ENCODE measurements at regions not wholly inside any gene's neighbourhood (a gene's known extent, or its start where the extent isn't known, plus 50 kb on each side); places are given as distances from the start of the nearest gene placed in this dataset.

- TF ChIP-seq ZSCAN30 (tag by site-specific recombination; IDR thresholded peaks at IDR 0.05), result no peak
- no peak for TF ChIP-seq ZSCAN16 (tag by site-specific recombination; IDR thresholded peaks at IDR 0.05)
- TF ChIP-seq ZNF404 (tag by site-specific recombination; IDR thresholded peaks at IDR 0.05), result no peak
- TF ChIP-seq SP3 (tag by site-specific recombination; IDR thresholded peaks at IDR 0.05), result no peak
- TF ChIP-seq ZNF394 (tag by site-specific recombination; IDR thresholded peaks at IDR 0.05; ENCODE audit: borderline replicate concordance), result no peak
These were observed 154.9 kb upstream of the PLEKHG7 start (continued) for GRCh38 chr12:92547906-92548305.

DNA sequence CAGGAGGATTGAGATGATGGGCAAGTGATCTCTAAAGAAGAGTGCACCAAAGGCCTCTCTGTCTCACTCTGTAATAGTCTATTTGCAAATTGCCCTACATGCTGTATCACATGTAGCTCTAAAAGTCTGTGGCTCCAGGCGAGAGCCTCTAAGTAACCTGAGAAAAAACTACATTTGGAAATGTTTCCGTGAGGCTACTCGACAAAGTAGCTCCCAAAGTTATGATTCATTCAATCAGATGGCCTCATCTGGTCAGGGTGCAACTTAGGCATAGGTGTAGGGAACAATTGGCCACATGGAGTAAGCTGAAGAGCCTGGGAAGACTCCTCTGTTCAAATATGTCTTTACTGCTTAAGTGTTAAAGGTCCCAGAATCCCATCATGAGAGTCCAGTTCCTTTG, 155.4 kb upstream of the PLEKHG7 start:
- peaks cover 9% of the 10 kb centered on the region; the same call in 1 of the 2 replicates for H3K4me1 ChIP-seq (ENCODE audit: control insufficient read depth, insufficient read depth, low read length)
- CTCF ChIA-PET, result interaction anchor here (0.7 kb wide), 1 partner anchor 851 kb away, joined by 3 read pairs; no protein-coding TSS in a partner anchor
- no peaks in the 10 kb centered on the region for H3K9me3 ChIP-seq (ENCODE audit: control insufficient read depth, insufficient read depth, low read depth, low read length)
- POLR2A ChIA-PET, result no interaction called here
- TF ChIP-seq ZNF214 (tag by site-specific recombination; IDR thresholded peaks at IDR 0.05; ENCODE audit: borderline replicate concordance) (no peak), ELK4 (IDR thresholded peaks at IDR 0.05; ENCODE audit: borderline replicate concordance, low read depth, low read length) (no peak), ZNF837 (tag by site-specific recombination; IDR thresholded peaks at IDR 0.05) (no peak), ZIC2 (tag by site-specific recombination; IDR thresholded peaks at IDR 0.05) (no peak), ZNF670 (tag by site-specific recombination; IDR thresholded peaks at IDR 0.05; ENCODE audit: low read depth) (no peak), ZNF777 (tag by site-specific recombination; IDR thresholded peaks at IDR 0.05; ENCODE audit: borderline replicate concordance) (no peak), SP7 (tag by site-specific recombination; IDR thresholded peaks at IDR 0.05) (no peak), ZNF785 (tag by site-specific recombination; IDR thresholded peaks at IDR 0.05) (no peak), BCL11B (tag by site-specific recombination; IDR thresholded peaks at IDR 0.05; ENCODE audit: low read depth) (no peak), ZNF585B (tag by site-specific recombination; IDR thresholded peaks at IDR 0.05) (no peak)
- TF ChIP-seq, protein P1, sequence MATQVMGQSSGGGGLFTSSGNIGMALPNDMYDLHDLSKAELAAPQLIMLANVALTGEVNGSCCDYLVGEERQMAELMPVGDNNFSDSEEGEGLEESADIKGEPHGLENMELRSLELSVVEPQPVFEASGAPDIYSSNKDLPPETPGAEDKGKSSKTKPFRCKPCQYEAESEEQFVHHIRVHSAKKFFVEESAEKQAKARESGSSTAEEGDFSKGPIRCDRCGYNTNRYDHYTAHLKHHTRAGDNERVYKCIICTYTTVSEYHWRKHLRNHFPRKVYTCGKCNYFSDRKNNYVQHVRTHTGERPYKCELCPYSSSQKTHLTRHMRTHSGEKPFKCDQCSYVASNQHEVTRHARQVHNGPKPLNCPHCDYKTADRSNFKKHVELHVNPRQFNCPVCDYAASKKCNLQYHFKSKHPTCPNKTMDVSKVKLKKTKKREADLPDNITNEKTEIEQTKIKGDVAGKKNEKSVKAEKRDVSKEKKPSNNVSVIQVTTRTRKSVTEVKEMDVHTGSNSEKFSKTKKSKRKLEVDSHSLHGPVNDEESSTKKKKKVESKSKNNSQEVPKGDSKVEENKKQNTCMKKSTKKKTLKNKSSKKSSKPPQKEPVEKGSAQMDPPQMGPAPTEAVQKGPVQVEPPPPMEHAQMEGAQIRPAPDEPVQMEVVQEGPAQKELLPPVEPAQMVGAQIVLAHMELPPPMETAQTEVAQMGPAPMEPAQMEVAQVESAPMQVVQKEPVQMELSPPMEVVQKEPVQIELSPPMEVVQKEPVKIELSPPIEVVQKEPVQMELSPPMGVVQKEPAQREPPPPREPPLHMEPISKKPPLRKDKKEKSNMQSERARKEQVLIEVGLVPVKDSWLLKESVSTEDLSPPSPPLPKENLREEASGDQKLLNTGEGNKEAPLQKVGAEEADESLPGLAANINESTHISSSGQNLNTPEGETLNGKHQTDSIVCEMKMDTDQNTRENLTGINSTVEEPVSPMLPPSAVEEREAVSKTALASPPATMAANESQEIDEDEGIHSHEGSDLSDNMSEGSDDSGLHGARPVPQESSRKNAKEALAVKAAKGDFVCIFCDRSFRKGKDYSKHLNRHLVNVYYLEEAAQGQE (tag by site-specific recombination; IDR thresholded peaks at IDR 0.05), result no peak
- TF ChIP-seq, protein P2, sequence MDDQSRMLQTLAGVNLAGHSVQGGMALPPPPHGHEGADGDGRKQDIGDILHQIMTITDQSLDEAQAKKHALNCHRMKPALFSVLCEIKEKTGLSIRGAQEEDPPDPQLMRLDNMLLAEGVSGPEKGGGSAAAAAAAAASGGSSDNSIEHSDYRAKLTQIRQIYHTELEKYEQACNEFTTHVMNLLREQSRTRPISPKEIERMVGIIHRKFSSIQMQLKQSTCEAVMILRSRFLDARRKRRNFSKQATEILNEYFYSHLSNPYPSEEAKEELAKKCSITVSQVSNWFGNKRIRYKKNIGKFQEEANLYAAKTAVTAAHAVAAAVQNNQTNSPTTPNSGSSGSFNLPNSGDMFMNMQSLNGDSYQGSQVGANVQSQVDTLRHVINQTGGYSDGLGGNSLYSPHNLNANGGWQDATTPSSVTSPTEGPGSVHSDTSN (CRISPR knock-in tag; IDR thresholded peaks at IDR 0.05), result no peak
- H3K27ac ChIP-seq (ENCODE audit: extremely low read depth, low read depth, low read length), result no peak overlapping the region
- H3K4me3 ChIP-seq (ENCODE audit: low read depth, low read length), result no peak overlapping the region
- H3K36me3 ChIP-seq (ENCODE audit: control insufficient read depth in 2 of 2, insufficient read depth in 1 of 2, low read length in 2 of 2), result no peaks in the 10 kb centered on the region

DNA sequence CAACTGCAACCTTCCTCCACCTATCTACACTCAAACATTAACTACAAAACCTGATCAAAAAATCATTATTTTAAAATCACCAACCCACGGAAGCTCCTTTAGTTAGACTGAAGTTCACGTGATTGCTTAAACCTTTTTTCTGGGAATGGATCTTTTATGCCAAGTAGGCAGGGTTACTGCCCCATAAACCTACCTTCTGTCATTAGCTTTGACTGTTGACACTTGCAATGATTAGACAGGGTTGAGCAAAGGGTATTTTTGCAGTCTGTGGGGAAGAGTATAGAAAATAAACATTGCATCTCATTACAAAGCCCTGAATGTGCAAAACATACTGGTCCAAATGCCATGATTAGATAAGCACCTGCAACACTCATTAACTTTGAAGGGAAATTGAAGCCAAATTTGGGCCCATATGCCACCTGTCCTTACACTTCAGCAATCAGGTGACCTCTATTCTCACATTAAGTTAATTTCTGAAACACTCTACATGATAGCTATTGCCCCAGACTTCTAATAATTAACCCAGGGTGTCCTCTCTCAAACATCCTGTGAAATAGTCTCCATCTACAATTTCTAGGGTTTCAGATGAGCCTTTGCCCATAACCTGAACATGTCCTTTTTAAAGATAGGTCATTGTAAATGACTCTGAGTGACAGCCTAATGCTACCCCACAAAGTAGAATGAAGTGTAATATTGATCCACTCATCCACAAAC, 156.0 kb upstream of the PLEKHG7 start:
- ChIA-PET CTCF (interaction anchor here (0.6 to 1.1 kb wide), 2 partner anchors 17 to 770 kb away, joined by 3 to 4 read pairs; no protein-coding TSS in a partner anchor), POLR2A (no interaction called here)
- H3K9me3 ChIP-seq (ENCODE audit: control insufficient read depth, insufficient read depth, low read depth, low read length), result no peaks in the 10 kb centered on the region
- H3K36me3 ChIP-seq (ENCODE audit: control insufficient read depth in 2 of 2, insufficient read depth in 1 of 2, low read length in 2 of 2), result no peaks in the 10 kb centered on the region
- H3K4me1 ChIP-seq (ENCODE audit: control insufficient read depth, insufficient read depth, low read length), result peaks cover 9% of the 10 kb centered on the region; the same call in 1 of the 2 replicates
- no peak overlapping the region for H3K4me3 ChIP-seq (ENCODE audit: low read depth, low read length)
- TF ChIP-seq ZBTB10 (tag by site-specific recombination; IDR thresholded peaks at IDR 0.05) (no peak), ZNF837 (tag by site-specific recombination; IDR thresholded peaks at IDR 0.05) (no peak), ZNF416 (tag by site-specific recombination; IDR thresholded peaks at IDR 0.05) (no peak), ZNF354C (tag by site-specific recombination; IDR thresholded peaks at IDR 0.05; ENCODE audit: borderline replicate concordance, low read depth) (no peak), ZNF274 (IDR thresholded peaks at IDR 0.05; ENCODE audit: low read length) (no peak), ZNF274 (tag by site-specific recombination; IDR thresholded peaks at IDR 0.05; ENCODE audit: borderline replicate concordance) (no peak), ZNF660 (tag by site-specific recombination; IDR thresholded peaks at IDR 0.05) (no peak), ZNF677 (tag by site-specific recombination; IDR thresholded peaks at IDR 0.05) (no peak), ZNF223 (tag by site-specific recombination; IDR thresholded peaks at IDR 0.05) (no peak), OVOL3 (tag by site-specific recombination; IDR thresholded peaks at IDR 0.05) (no peak)
- H3K27ac ChIP-seq (ENCODE audit: extremely low read depth, low read depth, low read length), result no peak overlapping the region
